ENCODE measurements at regions not wholly inside any gene's neighbourhood (a gene's known extent, or its start where the extent isn't known, plus 50 kb on each side); places are given as distances from the start of the nearest gene placed in this dataset.

GRCh38 chr1:186740324-186740723, 60.1 kb upstream of the PTGS2 start:
- TF ChIP-seq MAX (CRISPR knock-in tag; IDR thresholded peaks at IDR 0.05) (no peak), IRF1 (CRISPR knock-in tag; IDR thresholded peaks at IDR 0.05) (no peak), GABPB1 (CRISPR knock-in tag; IDR thresholded peaks at IDR 0.05) (no peak), CTCF (IDR thresholded peaks at IDR 0.05) (no peak), ZNF671 (CRISPR knock-in tag; IDR thresholded peaks at IDR 0.05) (no peak), TP53 (CRISPR knock-in tag; IDR thresholded peaks at IDR 0.05) (no peak)
